Naive B cell (primary cell): ENCODE measurements at regions not wholly inside any gene's neighbourhood (a gene's known extent, or its start where the extent isn't known, plus 50 kb on each side); places are given as distances from the start of the nearest gene placed in this dataset.

ENCODE experiments used
- ATAC-seq, 2 donors: fragments of 150-1000 bp; cut with Tn5 transposase; 2 replicates each; pipeline ENCODE4 v1.10.0; 2021; ENCODE audit warnings: low read depth in 2 of 2, mild to moderate bottlenecking in 2 of 2, moderate library complexity in 2 of 2
- DNase-seq: peaks from one replicate; pipeline ENCODE4 v3.0.0; 2022
- H3K27ac Mint-ChIP-seq, 6 donors: one replicate each; pipeline ENCODE4 v1.8.0; 2020 to 2022; ENCODE audit warnings: mild to moderate bottlenecking in 6 of 6, mixed read lengths in 6 of 6, moderate library complexity in 5 of 6, inconsistent platforms in 2 of 6
- H3K27me3 Mint-ChIP-seq, 3 donors: one replicate each; pipeline ENCODE4 v1.8.0; 2021 to 2022; ENCODE audit warnings: mixed read lengths in 3 of 3, mild to moderate bottlenecking in 1 of 3
- H3K36me3 Mint-ChIP-seq, 2 donors: one replicate each; pipeline ENCODE4 v1.8.0; 2020 to 2022; ENCODE audit warnings: mixed read lengths in 2 of 2, inconsistent platforms in 1 of 2, mild to moderate bottlenecking in 1 of 2
- H3K4me1 Mint-ChIP-seq, 3 donors: one replicate each; pipeline ENCODE4 v1.8.0; 2020 to 2022; ENCODE audit warnings: mixed read lengths in 3 of 3, inconsistent platforms in 1 of 3, mild to moderate bottlenecking in 1 of 3, moderate library complexity in 1 of 3
- H3K4me3 Mint-ChIP-seq, 8 donors: one replicate each; pipeline ENCODE4 v1.8.0; 2020 to 2022; ENCODE audit warnings: mild to moderate bottlenecking in 8 of 8, mixed read lengths in 8 of 8, moderate library complexity in 8 of 8, inconsistent platforms in 2 of 8
- H3K9me3 Mint-ChIP-seq, 7 donors: one replicate each; pipeline ENCODE4 v1.8.0; 2020 to 2022; ENCODE audit warnings: mixed read lengths in 7 of 7, mild to moderate bottlenecking in 5 of 7, inconsistent platforms in 2 of 7, moderate library complexity in 1 of 7

GRCh38 chr11:80204021-80204420, 763.2 kb upstream of the TENM4 start:
- Mint-ChIP-seq H3K27ac (no peak overlapping the region), H3K36me3 (no peaks in the 10 kb centered on the region), H3K27me3 (no peaks in the 10 kb centered on the region), H3K4me1 (no peaks in the 10 kb centered on the region), H3K9me3 (peaks cover 0 to 7% (median 0%) of the 10 kb centered on the region in 7 donors), H3K4me3 (no peak overlapping the region)
- no peak for DNase-seq
- ATAC-seq, result no peak

GRCh38 chr11:80196932-80197554, 756.2 kb upstream of the TENM4 start:
- Mint-ChIP-seq H3K27ac (peak overlapping the region in 1 of 6 donors; percentile 73), H3K4me1 (no peaks in the 10 kb centered on the region), H3K36me3 (no peaks in the 10 kb centered on the region), H3K27me3 (peaks cover 0 to 4% (median 0%) of the 10 kb centered on the region in 3 donors), H3K9me3 (peaks cover 0 to 10% (median 0%) of the 10 kb centered on the region in 7 donors), H3K4me3 (no peak overlapping the region)
- ATAC-seq (no peak), DNase-seq (no peak)

- Mint-ChIP-seq H3K4me1 (no peaks in the 10 kb centered on the region), H3K27ac (no peak overlapping the region), H3K4me3 (no peak overlapping the region), H3K27me3 (peaks cover 0 to 4% (median 0%) of the 10 kb centered on the region in 3 donors), H3K36me3 (no peaks in the 10 kb centered on the region), H3K9me3 (peaks cover 0 to 10% (median 0%) of the 10 kb centered on the region in 7 donors)
- ATAC-seq, result no peak
- no peak for DNase-seq
Measured at GRCh38 chr11:80196041-80196440, 755.2 kb upstream of the TENM4 start.

- H3K9me3 Mint-ChIP-seq, result peaks cover 0 to 11% (median 0%) of the 10 kb centered on the region in 7 donors
- H3K27me3 Mint-ChIP-seq, result peaks cover 0 to 4% (median 0%) of the 10 kb centered on the region in 3 donors
- H3K4me1 Mint-ChIP-seq, result no peaks in the 10 kb centered on the region
- H3K27ac Mint-ChIP-seq, result no peak overlapping the region
- DNase-seq (no peak), ATAC-seq (no peak)
- no peaks in the 10 kb centered on the region for H3K36me3 Mint-ChIP-seq
- no peak overlapping the region for H3K4me3 Mint-ChIP-seq
Measured at GRCh38 chr11:80194625-80195024, 753.8 kb upstream of the TENM4 start.

- H3K27me3 Mint-ChIP-seq, result peaks cover 0 to 4% (median 0%) of the 10 kb centered on the region in 3 donors
- no peaks in the 10 kb centered on the region for H3K36me3 Mint-ChIP-seq
- ATAC-seq (no peak), DNase-seq (no peak)
- no peak overlapping the region for H3K27ac Mint-ChIP-seq
- peaks cover 0 to 11% (median 0%) of the 10 kb centered on the region in 7 donors for H3K9me3 Mint-ChIP-seq
- no peak overlapping the region for H3K4me3 Mint-ChIP-seq
- no peaks in the 10 kb centered on the region for H3K4me1 Mint-ChIP-seq
Measured at GRCh38 chr11:80194016-80194415, 753.2 kb upstream of the TENM4 start.

GRCh38 chr11:80188076-80188627, 747.3 kb upstream of the TENM4 start:
- DNase-seq (no peak), ATAC-seq (no peak)
- Mint-ChIP-seq H3K4me3 (no peak overlapping the region), H3K4me1 (no peaks in the 10 kb centered on the region), H3K9me3 (peaks cover 4 to 14% (median 7%) of the 10 kb centered on the region in 7 donors), H3K27ac (no peak overlapping the region), H3K27me3 (peaks cover 0 to 3% (median 0%) of the 10 kb centered on the region in 3 donors), H3K36me3 (no peaks in the 10 kb centered on the region)

GRCh38 chr11:80186692-80187091, 745.9 kb upstream of the TENM4 start:
- no peaks in the 10 kb centered on the region for H3K4me1 Mint-ChIP-seq
- H3K4me3 Mint-ChIP-seq, result no peak overlapping the region
- H3K36me3 Mint-ChIP-seq, result no peaks in the 10 kb centered on the region
- DNase-seq, result no peak
- no peaks in the 10 kb centered on the region for H3K27me3 Mint-ChIP-seq
- no peak for ATAC-seq
- H3K27ac Mint-ChIP-seq, result no peak overlapping the region
- H3K9me3 Mint-ChIP-seq, result peaks cover 4 to 13% (median 7%) of the 10 kb centered on the region in 7 donors

GRCh38 chr11:80182901-80183300, 742.1 kb upstream of the TENM4 start:
- no peaks in the 10 kb centered on the region for H3K4me1 Mint-ChIP-seq
- DNase-seq, result no peak
- H3K36me3 Mint-ChIP-seq, result no peaks in the 10 kb centered on the region
- no peak overlapping the region for H3K27ac Mint-ChIP-seq
- ATAC-seq, result no peak
- no peaks in the 10 kb centered on the region for H3K27me3 Mint-ChIP-seq
- peaks cover 6 to 22% (median 8%) of the 10 kb centered on the region in 7 donors for H3K9me3 Mint-ChIP-seq
- H3K4me3 Mint-ChIP-seq, result no peak overlapping the region

GRCh38 chr11:80173371-80174136, 732.7 kb upstream of the TENM4 start:
- no peaks in the 10 kb centered on the region for H3K4me1 Mint-ChIP-seq
- no peak for DNase-seq
- no peak for ATAC-seq
- H3K4me3 Mint-ChIP-seq, result no peak overlapping the region
- no peaks in the 10 kb centered on the region for H3K27me3 Mint-ChIP-seq
- H3K9me3 Mint-ChIP-seq, result peaks cover 4 to 29% (median 17%) of the 10 kb centered on the region in 7 donors
- no peaks in the 10 kb centered on the region for H3K36me3 Mint-ChIP-seq
- no peak overlapping the region for H3K27ac Mint-ChIP-seq

GRCh38 chr11:80168796-80169195, 728.0 kb upstream of the TENM4 start:
- Mint-ChIP-seq H3K27ac (no peak overlapping the region), H3K36me3 (no peaks in the 10 kb centered on the region), H3K27me3 (no peaks in the 10 kb centered on the region), H3K4me1 (no peaks in the 10 kb centered on the region), H3K9me3 (peaks cover 4 to 22% (median 14%) of the 10 kb centered on the region in 7 donors), H3K4me3 (no peak overlapping the region)
- DNase-seq (no peak), ATAC-seq (no peak)

GRCh38 chr11:80167766-80168165, 726.9 kb upstream of the TENM4 start:
- DNase-seq (no peak), ATAC-seq (no peak)
- H3K36me3 Mint-ChIP-seq, result no peaks in the 10 kb centered on the region
- no peak overlapping the region for H3K4me3 Mint-ChIP-seq
- H3K27me3 Mint-ChIP-seq, result no peaks in the 10 kb centered on the region
- no peaks in the 10 kb centered on the region for H3K4me1 Mint-ChIP-seq
- peaks cover 4 to 22% (median 16%) of the 10 kb centered on the region in 7 donors for H3K9me3 Mint-ChIP-seq
- H3K27ac Mint-ChIP-seq, result no peak overlapping the region

GRCh38 chr11:80165744-80166143, 724.9 kb upstream of the TENM4 start:
- no peak for ATAC-seq
- no peaks in the 10 kb centered on the region for H3K4me1 Mint-ChIP-seq

GRCh38 chr11:80163441-80163840, 722.6 kb upstream of the TENM4 start:
- H3K4me1 Mint-ChIP-seq, result no peaks in the 10 kb centered on the region
- H3K9me3 Mint-ChIP-seq, result peaks cover 0 to 9% (median 3%) of the 10 kb centered on the region in 7 donors
- H3K27me3 Mint-ChIP-seq, result no peaks in the 10 kb centered on the region
- no peak overlapping the region for H3K4me3 Mint-ChIP-seq
- DNase-seq (no peak), ATAC-seq (no peak)
- H3K27ac Mint-ChIP-seq, result no peak overlapping the region
- no peaks in the 10 kb centered on the region for H3K36me3 Mint-ChIP-seq

More at GRCh38 chr11:80165744-80166143, 724.9 kb upstream of the TENM4 start:
- Mint-ChIP-seq H3K27me3 (no peaks in the 10 kb centered on the region), H3K36me3 (no peaks in the 10 kb centered on the region), H3K9me3 (peaks cover 2 to 15% (median 7%) of the 10 kb centered on the region in 7 donors), H3K27ac (no peak overlapping the region), H3K4me3 (no peak overlapping the region)
- no peak for DNase-seq

- Mint-ChIP-seq H3K36me3 (no peaks in the 10 kb centered on the region), H3K27me3 (no peaks in the 10 kb centered on the region), H3K9me3 (peaks cover 0 to 9% (median 3%) of the 10 kb centered on the region in 7 donors), H3K4me3 (no peak overlapping the region), H3K27ac (no peak overlapping the region), H3K4me1 (no peaks in the 10 kb centered on the region)
- ATAC-seq (no peak), DNase-seq (no peak)
Measured at GRCh38 chr11:80163011-80163410, 722.2 kb upstream of the TENM4 start.
